GM21423 (cell line): ENCODE measurements at regions not wholly inside any gene's neighbourhood (a gene's known extent, or its start where the extent isn't known, plus 50 kb on each side); places are given as distances from the start of the nearest gene placed in this dataset.
"Not testable (repeated sequence)": the region's sequence is repeated elsewhere in the genome, so short reads cannot be mapped to it uniquely, and the experiment has no call there.

Experiments used
- ATAC-seq: cut with Tn5 transposase; IDR thresholded peaks from one replicate; pipeline ENCODE4 v1.9.1; 2021; ENCODE audit warnings: mild to moderate bottlenecking, moderate library complexity; ENCODE audit not compliant: unreplicated experiment

DNA sequence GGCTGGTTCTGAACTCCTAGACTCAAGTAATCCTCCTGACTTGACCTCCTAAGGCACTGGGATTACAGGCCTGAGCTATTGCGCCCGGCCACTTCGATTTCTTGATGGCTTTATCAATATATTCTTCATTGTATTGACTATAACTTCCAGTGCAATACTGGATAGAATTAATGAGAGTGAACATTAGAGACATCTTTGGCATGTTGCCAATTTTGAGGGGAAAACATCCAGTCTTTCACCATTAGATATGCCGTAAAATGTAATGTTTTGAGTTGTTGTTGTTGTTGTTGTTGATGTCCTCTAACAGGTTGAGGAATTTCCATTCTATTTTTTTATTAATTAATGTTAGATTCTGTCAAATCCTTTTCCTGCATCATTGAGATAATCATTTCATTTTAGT, 578.9 kb downstream of the ZWINT start:
- no peak for ATAC-seq

DNA sequence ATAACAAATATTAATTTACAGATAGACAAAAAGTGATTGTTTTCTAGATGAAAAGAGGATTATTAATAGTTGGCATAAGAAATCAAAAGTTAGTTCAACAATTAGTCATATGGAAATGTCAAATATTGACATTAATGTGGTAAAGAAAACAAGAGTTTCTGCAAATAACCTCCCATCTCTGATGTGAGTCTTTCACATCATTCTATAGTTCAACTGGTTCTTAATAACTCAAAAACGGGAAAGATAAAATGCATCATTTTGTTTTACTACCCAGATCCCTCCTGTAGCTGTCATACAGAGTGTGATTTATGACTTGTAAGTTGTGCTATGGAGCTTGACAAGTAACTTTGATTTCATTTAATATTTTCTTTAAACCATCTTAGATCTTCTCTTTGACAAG, 594.8 kb downstream of the ZWINT start:
- ATAC-seq, result no peak

DNA sequence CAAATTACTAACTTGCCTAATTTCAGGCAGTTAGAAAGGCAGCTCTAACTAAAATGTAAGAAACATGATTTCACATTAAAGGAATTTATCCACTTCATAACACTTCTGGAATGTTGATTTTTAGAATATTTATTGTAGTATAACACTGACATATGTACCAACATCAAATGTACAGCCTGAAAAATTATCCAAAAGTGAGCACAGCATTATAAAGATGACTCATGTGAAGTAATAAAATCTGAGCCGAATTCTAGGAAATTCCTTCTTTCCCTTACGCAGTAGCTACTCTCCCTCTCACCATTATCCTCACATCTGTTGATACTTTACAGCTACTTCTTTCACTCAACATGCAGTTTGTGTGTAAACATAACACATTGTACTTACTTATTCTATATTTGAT, 610.6 kb downstream of the ZWINT start:
- ATAC-seq, result no peak

DNA sequence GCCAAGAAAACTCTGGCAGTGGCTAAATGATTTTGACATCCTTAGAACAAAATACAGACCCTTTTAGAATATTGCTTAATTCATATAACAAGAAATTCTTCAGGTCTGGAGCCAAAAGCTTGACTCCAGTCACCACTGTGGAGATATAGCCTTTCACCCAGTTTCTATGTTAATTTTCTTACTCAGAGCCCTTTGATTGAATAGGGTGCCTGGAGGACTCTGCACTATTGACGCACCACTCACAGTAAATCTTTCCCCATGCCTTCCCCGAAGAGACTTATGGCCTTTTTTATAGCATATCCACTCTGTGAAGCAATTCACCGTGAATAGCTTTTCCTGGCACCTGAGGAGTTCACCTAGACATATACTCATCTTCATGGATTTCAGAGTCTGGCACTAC, 613.8 kb downstream of the ZWINT start:
- ATAC-seq, result no peak

DNA sequence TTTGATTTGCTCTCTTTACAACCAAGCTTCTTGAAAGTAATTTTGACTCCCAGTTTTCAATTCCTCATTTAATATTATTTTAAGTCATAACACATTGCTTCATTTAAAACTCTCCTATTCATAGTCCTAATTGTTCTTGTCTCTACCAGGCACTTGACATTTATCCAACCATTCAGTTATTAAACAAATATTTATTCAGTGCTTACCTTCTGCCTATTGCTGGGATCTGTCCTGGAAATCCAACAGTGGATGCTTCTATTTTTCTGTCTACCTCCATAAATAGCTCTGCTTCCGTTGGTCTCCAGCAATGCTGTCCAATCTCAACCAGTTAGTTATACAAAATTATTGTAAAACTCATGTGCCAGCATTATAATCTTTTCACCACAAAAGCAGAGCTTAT, 615.1 kb downstream of the ZWINT start:
- no peak for ATAC-seq

DNA sequence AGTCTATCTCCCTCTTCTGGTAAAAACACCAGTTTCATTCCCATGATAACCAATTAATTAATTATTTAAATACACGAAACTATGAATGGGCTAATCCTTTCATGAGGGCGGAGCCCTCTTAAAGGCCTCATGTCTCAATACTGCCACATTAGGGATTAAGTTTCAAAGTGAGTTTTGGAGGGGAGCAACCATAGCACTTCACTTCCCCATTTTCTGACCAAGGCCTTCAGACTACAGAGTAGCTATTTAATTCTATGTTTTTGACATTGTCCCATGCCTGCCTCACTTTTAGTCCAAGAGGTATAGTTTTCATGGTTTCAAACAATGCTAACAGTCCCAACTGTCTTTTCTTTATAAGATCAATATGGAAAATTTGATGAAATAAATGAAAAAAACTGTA, 618.6 kb downstream of the ZWINT start:
- no peak for ATAC-seq

DNA sequence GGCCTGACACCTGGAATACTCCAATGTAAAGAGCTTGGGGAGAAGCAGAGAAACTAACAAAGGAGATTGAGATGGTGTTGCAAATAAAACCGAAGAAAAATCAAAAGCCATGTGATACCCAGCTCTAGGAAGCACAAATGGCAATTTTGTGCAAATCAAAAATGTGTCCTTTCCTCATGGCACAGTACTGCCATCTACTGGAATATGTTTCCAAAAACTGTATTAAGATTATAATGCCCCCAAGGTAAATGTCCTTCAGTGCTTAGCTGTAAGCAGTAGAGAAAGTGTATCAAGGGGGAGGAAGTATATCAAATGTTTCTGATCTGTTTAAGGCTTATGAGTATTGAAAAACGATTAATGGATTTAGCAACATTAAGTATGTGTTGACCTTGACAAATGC, 620.3 kb downstream of the ZWINT start:
- ATAC-seq, result not testable (repeated sequence)

DNA sequence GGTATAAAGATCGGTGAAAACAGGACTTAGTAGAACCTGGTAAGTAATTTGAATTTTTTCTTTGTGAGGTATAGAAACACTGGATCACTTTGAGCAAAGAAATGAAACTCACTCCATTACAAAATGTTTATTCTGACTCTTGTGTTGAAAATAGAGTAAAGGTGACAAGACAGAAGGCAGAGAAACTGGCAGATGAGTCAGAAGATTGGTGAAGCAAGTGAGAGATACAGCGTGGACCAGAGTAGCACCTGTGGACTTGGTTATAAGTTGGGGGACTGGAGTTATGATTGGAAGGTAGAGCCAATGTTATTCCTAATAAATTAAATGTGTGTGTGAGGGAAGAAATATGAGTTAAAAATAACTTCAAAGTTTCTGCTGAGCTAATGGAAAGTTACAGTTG, 620.9 kb downstream of the ZWINT start:
- no peak for ATAC-seq

DNA sequence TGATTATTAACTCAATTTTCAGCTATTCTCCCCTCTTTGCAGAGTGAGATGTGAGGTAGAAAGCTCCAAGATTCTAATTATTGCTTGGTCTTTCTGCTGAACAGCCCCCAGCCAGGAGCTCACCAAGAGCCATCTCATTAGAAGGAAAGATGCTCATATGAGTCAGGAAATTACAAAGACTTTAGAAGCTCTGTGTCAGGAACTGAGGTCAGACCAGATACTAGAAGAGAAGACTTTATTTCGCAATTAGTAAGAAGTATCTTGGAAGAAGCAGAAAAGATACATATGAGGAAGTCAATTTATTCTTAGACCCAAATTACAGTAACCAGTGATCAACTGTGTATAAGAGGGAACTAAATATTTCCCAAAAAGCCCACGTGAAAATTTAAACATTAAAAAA, 626.9 kb downstream of the ZWINT start:
- ATAC-seq, result no peak

DNA sequence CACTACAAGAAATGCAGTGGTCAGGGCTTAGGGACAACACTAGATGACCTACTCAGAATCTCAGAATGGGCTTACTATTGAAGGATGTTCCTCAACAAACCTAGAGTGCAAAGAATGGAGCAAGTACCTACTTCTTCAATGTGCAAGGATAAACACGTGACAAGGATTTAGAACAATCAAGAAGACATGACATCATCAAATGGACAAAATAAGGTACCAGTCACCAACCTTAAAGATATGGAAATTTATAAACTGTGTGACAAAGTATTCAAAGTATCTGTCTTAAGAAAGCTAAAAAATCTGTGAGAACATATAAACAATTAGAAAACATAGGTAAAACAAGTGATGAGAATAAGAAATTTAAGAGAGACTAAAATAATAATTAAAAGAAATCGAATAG, 656.1 kb downstream of the ZWINT start:
- no peak for ATAC-seq

DNA sequence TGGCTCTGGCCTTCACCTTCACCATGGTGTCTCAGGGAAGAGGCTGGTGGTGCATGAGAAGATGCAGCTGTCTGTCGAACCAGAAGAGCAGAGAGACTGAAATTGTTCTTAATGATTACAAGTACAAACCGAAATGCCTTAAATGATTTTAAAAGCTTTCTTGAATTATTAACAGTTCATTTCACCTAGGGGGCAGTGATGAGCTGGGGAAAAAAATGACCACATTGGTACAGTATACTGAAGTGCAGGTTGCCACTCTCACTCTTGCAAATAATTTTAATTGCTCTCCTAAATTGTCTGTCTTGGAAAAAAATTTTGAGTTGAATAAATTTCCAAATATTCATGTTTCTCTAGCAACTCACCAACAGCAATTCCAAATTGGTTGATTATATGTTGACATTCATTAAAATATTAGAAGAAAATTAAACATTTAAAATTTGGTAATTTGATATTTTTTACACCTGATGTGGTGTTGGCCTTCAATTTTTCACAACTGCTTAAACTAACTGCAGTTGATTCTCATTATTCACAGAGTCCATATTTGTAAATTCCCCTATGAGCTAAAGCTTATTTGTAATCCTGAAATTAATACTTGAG, 692.6 kb downstream of the ZWINT start:
- ATAC-seq, result no peak

DNA sequence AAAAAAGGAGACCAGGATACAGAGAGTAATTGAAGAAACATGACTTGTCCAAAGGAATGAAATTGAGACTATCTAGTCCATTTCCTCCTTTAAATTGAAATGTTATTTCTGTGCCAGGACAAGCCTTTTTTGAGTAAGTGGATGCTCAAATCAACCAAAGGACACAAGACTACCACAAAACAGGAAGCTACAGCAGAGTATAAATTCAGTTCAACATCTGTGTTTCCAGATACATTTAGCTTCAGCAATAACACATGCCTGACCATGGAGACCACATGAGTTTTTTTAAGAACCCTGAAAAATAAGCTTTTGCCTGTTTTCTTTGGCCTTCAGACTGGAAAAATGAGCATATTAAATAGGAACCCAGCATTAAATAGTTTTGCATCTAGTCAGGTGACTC, 707.5 kb downstream of the ZWINT start:
- ATAC-seq, result no peak

DNA sequence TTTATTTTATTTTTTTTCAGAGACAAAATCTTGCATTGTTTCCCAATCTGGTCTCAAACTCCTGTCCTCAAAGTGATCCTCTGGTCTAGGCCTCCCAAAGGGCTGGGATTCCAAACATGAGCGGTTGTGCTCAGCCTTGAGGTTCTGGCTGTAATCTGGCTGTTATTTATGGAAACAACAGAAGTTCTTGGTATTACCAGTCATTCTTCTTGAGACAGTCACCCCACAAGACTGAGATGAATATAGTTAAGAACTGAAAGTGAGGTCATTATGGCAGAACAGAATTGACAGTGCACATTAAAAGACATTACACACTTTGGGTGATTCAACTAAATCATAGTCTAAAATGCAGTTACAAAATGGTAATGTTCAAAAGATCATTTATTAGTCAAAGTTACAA, 719.5 kb downstream of the ZWINT start:
- no peak for ATAC-seq

DNA sequence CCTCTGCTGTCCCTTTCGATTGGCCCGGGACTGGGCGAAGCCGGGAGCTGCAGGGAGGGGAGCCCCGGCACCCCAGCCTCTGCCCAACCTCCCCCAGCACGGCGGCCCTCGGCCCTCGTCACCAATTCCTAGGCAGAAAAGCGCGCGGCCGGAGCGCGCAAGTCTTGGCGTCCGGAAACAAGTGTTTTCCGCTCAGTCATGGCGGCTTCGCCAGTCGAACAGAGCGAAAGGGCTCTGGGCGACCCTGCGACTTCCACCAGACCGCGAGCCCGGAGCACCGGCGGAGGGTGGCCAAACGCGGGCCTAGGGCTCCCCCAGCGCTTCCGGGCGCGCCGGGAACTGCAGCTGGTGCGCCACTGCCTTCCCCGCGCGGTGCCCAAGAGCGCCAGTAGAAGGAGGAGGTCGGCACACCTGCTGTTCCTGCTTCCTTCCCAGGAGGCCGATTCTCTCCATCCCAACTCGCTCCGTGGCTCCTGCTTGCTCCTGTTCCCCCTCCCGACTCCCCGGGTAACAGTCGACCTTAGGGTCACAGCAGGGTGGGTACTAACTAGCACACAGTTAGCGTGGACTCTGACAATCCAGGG, 729.9 kb downstream of the ZWINT start:
- ATAC-seq, result peak; percentile 93

DNA sequence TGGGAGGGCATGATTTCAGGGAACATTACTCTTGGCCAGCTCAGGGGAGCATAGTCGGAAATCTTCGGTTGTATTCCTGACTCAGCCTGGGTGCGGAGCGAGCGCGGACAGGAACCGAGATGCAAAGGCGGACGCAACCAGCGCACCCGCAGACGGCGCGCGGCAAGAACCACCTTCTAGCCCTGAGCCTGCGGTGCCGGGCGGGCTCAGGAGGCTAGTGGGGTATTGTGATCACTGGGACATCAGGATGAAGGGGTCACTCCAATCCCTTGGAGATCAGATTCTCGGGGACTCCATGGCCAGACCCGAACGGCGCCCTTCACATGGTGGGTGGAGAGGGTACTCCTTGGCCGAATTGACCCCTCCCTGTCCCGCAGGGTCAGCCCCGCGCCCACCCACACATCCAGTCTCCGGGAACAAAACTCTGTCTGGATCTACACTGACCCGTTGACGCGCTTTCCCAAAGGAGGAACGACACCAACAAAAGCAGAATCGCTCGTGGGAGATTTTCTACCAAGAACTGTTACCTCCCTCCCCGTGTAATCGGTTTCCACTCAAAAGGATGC, 730.5 kb downstream of the ZWINT start:
- ATAC-seq, result no peak

DNA sequence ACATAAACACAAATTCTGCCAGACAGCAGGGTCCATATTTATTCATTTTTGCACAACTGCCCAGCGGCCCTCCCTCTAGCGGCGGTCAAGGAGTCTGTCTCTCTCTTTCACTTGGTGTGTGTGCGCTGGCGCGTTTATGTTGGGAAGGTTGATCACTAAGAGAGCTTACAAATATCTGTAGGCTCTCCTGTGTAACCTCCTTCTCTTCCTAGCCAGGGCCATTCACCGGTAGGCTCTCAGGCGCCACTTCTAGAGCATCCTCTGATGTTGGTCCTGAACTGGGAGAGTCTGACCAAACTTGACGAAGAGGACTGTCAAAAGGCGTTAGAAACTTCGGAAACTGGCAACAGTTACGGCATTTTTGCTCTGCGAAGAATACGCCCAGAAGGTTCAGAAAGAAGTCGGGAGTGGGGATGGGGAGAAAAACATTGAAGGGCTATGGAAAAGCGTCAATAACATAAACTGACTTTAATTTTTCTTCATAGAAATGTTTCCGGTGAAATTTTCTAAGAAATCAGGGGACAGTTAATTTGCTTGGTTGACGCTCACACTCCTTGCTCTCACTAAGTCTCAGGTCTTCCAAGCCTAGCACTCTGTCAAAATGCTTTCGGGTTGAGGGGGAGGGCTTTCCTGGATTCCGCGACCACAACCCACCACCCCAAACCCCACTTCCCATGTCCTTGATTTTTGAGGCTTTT, 731.1 kb downstream of the ZWINT start:
- ATAC-seq, result no peak

DNA sequence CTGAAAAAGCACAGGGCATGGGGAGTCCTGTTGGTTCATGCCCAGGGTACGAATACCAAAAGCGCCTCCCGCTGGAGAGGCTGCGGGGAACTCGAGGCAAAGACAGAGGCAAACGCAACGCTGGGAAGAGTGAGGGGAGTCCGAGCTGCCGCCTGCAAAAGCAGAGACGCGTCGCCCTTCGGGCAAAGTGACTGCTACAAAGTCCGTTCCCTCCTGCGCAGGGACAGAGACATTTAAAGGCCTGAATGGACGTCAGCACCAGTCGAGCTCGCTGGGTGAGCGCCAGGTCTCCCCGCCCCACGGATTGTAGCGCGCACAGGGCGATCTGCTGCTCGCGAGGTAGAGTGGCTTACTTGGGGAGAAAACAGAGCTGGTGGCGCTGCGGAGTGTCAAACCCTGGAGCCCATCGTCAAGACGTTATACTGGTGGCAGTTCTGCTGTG, 732.8 kb downstream of the ZWINT start:
- ATAC-seq, result no peak

DNA sequence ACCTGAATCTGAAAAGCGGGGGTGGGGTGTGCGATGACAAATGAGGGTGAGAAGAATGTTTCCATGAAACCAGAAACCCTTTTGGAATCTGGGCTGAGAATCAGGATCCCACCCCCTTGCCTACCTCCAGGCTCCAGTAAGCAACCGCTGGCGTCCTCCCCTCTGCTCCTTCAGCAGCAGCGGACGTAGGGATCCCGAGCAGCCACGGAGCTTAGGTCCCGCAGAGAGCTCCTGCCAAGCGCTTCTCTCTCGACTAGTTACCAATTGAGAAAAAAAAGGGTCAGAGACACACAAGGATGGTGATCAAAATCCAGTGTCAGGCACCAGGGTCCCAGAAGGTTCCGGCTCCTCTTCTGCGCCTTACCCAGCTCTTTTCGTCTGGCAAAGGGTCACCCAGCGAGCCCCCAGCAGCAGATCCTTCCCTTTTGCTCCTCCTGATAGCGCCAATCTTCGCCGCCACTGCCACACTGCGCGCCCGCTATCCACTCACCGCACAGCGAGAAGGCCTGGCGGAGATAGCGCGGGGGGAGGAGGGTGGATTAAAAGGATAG, 733.5 kb downstream of the ZWINT start:
- ATAC-seq, result no peak

DNA sequence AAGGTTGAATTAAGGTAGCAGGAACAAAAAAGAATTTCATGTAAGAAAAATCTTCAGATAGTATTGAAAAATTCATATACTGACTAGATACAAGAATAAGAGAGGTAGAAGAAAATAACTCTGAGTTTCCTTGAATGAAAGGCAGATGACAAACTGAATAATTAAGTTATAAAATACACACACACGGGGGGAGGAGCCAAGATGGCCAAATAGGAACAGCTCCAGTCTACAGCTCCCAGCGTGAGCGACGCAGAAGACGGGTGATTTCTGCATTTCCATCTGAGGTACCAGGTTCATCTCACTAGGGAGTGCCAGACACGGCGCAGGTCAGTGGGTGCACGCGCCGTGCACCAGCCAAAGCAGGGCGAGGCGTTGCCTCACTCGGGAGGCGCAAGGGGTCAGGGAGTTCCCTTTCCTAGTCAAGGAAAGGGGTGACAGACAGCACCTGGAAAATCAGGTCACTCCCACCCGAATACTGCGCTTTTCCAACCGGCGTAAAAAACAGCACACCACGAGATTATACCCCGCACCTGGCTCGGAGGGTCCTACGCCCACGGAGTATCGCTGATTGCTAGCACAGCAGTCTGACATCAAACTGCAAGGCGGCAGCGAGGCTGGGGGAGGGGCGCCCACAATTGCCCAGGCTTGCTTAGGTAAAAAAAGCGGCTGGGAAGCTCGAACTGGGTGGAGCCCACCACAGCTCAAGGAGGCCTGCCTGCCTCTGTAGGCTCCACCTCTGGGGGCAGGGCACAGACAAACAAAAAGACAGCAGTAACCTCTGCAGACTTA, 759.2 kb downstream of the ZWINT start:
- not testable (repeated sequence) for ATAC-seq

DNA sequence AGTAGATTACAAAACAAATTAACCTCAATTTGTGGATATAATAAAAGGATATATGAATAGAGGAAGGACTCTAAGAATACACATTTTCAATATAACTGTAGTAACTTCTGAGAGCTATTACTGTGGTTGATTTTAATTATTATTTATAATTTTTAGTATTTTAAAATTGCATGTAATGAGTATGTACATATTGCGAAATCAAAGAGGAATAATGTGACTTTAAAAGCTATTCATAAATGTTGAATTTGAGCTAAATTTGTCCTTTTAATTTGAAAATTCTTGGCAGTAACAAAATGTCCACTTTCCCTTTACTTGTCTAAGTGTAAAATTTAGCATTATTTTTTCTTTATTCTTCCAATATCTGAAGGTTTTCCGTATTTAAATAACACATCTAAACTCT, 750.6 kb upstream of the PCDH15 start:
- no peak for ATAC-seq

DNA sequence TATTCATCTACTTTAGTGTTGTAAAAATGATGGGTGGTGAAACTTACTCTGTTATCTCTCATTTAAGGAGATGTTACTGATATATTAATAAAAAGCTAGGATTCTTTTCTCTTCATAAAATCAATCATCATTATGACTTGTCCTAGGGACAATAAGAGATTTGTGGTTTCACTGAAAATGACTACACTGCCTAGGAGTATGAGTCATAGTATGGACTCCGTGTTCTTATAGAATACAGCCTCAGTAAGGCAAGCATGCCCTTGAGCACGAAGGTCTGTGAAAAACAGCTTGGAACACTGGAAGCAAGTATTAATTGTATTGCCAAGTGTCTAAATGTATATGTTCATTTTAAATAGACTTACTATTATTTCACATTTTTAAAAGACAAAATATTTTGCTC, 749.2 kb upstream of the PCDH15 start:
- no peak for ATAC-seq
